Fibroblast of skin of left biceps (primary cell): ENCODE measurements at regions not wholly inside any gene's neighbourhood (a gene's known extent, or its start where the extent isn't known, plus 50 kb on each side); places are given as distances from the start of the nearest gene placed in this dataset.
"Not testable (repeated sequence)": the region's sequence is repeated elsewhere in the genome, so short reads cannot be mapped to it uniquely, and the experiment has no call there.

ENCODE experiments used
- DNase-seq, 2 experiments: peaks; one replicate each; pipeline ENCODE4 v3.0.0-alpha.2; 2013; ENCODE audit warnings: low read depth in 2 of 2

DNA sequence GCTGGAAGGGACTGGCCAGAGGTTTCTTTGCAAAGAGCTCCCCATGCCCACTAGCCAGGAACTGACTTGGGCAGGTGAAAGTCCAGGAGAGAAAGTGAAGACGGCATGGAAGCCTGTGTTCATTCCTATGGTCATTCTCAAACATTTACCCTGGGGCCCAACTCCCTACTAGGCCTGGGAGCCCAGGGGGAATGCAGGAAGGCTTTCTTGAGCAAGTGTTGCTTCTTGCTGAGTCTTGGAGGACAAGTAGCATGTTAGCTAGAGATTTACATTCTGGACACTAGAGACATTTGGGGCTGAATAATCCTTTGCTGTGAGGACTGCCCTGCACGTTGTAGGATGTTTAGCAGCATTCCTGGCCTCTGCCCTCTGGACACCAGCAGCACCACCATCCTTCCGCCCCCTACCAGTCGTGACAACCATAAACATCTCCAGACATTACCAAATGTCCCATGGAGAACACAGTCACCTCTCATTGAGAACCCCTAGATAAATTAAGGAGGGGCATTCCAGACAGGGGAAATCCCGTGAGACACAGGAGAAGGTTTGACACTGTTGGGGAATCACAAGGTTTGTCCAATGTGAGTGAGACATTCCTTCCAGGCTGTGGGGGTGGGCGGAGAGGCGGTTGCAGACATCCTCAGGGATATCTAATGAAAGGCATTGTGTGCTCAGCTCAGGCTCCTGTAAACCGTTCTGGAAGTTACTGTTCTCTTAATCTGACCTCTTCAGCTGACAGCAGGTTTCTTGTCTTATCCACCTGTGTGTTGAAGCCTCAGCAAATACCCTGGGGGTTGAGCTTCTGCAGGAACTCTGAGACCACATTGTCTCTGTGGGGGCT lies 236.2 kb downstream of the TLE3 start:
- DNase-seq, result no peak

DNA sequence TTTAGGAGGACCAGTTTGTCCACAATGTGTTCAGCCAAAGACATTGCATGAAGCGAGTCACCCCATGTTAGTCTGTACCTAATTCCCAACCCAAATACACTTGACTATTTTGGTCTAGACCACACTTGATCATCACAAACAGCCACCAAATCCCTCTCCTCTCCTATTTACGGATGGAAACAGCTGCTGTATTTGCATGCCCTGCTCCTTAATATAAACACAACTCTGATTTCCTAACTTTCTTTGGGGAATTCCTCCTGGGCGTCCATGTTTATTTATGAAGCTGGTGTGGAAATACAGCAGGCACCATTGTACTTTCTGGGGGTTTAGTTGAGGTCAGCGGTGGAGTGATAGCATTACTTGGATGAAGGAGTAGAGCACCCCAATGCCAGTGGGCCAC lies 235.2 kb downstream of the TLE3 start:
- DNase-seq, result no peak

DNA sequence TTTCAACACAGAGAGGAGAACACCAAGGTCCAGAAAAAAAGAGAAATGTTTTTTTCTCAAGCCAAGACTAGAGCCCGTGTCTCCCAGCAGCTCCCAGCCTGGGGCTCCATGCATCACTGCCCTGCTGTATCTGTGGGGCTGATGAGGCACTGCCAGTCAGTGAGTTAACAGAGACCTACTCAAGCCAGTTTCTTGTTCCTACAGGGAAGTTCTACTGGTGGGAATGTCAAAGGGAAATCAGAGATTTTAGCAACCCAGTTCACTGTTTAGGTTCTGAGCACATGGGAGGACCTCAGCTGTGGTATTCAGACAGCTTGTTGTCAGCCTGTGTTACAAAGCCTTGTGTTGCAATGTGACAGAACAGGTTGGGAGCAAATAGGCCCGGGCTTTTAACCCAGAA lies 234.3 kb downstream of the TLE3 start:
- no peak for DNase-seq

DNA sequence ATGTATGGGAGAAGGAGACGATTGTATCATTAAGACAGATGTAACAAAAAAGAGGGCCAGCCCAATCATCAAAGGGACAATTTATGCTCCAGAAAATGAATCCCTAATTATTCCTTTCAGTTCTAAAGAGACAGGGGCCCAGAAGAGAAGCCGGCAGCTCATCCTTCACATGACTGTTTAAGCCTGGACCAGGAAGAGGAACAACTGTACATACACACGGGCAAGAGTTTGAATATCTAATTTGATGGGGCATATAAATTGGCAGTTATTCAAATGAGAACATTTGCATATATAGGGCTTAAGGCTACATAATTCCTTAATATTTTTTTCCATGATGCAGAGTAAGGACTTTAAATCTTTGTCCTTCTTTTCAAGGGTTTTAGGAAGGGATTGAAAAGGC lies 232.3 kb downstream of the TLE3 start:
- DNase-seq, result no peak

DNA sequence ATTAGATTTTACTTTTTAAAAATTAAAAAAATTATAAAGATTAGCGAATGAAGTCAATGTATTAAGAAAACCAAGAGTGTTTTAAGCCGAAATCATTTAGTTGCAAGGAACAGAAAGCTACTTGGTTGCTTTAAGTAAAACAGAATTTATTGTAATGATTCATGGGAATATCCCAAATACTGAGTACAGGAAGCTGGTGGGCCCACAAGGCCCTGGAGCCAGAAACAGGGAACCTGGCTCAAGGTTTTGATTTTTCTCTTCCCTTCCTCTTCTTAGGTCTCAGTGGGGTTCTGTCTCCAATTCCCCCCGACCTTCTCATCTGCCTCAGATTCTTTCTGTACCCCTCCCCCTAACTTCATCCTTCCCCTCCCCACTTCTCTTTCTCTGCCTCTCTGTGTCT lies 229.0 kb downstream of the TLE3 start:
- DNase-seq, result no peak

DNA sequence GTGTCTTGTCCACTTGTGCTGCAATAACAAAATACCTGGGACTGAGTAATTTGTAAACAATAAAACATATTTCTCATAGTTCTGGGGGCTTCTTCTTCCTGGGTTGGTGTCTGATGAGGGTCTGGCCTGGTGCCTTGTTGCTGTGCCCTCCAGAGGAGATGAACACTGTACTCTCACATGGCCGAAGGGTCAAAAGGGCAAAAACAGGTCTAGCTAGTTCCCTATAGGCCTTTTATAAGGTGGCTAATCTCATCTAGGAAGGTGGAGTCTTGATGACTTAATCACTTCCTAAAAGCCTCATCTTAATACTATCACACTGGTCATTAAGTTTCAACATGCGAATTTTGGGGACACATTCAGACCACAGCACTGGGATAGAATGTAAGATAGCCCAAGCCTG lies 228.4 kb downstream of the TLE3 start:
- DNase-seq, result no peak

DNA sequence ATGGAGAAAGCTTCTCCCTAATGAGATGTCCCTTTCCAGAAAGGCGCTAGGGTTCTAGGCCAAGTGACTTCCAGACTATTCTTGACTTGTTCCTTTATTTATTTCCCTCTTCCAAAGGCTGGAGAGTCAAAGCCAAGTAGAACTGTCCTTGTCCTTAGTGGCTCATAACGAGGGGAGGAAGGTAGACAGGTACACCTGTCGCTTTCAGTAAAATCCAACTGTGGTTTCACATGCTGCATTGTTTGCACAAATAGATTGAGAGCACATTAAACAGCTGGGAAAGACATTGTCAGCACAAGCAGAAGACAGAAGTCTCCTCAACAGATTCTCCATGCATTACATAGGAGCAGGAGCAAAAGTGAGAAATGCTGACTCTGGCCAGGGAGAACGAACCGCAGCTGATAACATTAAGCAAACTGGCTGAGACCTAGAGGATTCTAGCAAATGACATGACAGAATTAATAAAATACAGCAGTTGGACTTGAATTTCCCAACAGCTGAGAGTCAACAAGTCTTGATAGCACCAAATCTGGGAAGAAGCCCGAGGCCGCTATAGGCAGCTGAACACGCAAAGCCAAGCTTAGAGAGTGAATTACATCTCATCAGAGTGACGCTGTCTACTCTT lies 227.7 kb downstream of the TLE3 start:
- DNase-seq, result no peak

DNA sequence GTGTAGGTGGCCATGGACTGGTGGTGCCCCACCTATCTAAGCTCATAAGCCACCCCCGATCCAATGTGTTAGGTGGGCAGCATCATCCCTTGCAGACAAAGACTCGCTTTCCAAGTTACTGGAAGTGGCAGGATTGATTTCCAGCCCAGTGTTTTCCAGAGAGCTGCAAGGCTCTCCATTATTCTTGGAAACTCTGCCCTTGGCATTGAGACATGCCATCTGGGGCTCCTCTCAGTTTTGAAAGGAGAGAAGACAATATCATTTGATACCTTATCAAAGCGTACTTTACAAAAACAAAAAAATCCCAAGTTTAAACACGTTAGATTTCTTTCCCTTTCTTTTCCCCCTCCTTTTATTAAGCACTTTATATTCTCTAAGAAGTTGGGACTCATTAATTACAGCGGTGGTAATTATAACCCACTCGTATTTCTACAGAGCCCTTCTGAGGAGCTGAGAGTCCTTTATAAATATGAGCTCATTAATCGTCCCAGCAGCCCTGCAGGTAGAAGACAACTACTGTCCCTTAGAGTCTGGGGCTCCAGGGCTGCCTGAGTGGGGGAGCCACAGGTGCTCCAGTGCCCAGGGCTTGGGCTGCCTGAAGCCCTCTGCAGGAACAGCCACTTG lies 226.1 kb downstream of the TLE3 start:
- DNase-seq, result no peak

DNA sequence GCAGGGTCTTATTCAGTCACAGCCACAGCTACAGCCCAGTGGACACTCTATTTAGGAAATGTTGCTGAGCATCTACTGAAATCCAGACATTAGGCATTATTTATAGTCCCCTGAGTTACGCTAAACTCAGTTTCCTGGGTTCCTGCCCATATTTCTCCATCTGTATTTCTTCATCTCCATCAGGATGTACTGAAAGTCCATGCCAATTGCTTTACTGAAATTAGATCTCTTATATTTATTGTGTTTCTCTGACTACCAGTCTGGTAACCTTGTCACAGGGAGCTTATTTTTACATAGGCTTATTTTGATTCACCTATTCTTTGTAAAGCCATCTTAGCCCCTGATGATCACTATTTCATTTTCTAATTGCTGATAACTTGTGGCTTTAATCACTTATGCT lies 223.9 kb downstream of the TLE3 start:
- no peak for DNase-seq

DNA sequence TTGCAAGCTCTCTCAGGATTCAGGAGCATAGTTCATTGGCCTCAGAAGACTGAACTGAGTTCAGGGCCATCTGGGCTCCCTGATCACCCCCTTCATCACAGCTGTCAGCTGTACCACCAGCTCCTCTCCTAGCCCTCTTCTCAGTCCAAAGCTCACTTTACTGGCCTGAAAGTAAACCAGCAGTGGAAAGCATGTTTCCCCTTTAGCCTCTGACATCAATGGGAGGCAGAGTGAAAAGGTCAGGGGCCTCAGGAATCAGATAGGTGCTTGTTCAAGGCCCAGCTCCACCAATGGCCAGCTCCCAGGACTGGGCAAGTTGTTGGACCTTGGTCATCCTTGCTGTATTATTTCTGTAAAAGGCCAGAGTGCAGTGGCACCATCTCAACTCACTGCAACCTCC lies 223.4 kb downstream of the TLE3 start:
- no peak for DNase-seq

DNA sequence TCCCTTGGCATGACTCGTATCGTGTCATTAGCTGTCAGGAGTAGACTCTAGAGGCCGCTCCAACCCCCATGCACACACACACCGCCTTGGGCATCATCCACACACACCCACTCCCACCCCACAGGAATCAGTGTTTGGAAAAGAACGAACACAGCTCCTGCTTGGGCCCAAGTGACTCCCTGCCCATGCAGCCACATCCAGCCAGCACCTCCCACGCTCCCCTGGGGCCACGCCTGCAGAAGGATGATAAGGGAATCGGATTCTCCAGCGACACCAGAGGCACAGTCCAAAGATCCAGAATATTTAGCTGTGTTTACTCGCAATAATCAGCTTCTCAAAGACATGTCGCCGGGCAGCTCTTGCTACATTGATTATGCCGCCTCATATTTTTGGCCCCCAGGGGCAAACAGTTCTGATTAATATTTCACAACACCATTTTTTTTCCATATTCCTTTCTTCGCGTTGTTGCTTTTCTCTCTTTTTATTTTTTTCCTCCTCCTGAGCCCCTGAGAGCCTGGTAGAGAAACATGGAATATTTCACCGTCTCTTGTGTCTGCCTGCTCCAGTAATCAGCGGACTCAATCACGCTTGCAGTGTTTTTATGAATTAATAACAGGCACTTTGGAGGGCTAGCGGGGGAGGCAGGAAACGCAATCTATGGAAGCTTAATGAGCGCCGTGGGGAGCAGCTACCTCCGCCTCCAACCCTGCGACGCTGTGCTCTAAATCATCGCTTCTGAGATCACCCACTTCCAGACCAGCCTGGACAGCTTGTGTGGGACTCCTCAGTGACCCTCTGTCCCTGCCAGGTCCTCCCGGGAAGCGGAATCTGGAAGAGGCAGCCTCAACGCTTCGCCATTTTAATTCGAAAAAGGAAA lies 221.4 kb downstream of the TLE3 start:
- no peak for DNase-seq

DNA sequence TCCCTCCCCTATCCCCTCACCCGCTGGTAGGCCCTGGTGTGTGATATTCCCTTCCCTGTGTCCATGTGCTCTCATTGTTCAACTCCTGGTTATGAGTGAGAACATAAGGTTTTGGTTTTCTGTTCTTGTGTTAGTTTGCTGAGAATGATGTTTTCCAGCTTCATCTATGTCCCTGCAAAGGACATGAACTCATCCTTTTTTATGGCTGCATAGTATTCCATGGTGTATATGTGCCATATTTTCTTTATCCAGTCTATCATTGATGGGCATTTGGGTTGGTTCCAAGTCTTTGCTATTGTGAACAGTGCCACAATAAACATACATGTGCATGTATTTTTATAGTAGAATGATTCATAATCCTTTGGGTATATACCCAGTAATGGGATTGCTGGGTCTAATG lies 217.8 kb downstream of the TLE3 start:
- not testable (repeated sequence) for DNase-seq

DNA sequence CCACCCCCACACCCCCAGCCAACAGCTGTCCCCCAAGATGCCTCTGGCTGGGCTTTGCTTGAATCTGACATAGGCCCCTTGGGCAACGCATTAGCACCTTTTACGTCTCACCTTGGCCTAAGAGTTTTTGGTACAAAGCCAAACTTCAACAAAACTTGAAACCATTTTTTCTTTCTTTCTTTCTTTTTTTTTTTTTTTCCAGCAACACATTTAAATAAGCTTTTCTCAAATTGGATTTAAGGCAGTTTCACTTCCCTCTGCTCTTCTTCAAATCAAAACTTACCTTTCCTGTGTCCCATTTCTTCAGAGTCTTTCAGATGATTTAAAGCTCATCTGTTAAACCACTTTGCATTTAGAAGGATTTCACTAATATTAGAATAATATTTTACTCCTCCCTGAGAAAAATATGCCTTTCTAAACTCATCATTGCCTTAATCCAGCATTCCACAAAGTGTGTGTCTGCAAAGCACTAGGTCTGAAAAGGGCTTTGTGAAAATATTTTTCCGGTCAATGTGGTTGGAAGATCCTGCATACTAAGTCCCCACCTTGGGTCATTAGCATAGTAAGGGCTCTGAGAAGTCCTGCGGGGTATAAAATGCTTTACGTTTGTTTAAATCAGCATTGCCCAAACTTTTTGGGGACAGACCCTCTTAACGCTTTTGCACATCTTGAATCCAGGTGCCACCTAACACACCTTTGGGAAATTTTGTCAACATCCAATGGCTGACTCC lies 217.0 kb downstream of the TLE3 start:
- DNase-seq, result no peak

DNA sequence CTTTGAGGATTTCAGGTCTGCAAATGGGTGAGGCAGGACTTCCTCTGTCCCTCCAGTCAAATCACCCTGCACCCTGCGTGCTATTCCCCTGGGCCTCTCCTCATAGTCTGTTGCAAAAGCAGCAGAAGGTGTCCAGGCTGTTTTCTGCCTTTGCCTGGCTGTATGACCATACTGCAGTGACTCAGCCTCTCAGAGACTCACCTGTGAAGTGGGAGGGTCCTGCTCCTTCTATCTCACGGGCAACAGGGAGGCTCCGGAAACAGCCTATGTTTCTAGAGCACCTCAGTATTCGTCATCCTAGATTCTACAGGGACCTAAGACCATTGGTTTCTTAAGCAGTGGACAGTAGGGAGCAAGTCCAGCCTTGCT lies 216.4 kb downstream of the TLE3 start:
- DNase-seq, result no peak

DNA sequence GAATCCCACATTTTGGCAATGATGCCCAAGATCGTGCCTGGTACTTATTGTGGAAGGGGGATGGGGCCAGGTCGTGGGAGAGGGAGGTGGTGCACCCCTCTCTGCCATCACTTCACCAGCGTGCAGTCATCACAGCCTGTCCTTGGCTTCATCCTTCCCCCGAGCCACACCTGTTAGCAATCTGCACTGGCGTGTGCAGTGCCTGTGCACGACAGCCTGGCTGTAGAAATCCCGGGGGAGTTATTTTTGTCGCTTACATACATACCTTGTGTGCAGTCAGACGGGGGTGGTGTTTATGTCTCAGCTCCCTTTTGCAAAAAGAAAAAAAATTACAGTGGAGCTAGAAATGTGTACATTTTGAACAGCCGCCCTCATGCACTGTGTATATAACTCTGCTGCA lies 216.0 kb downstream of the TLE3 start:
- no peak for DNase-seq

DNA sequence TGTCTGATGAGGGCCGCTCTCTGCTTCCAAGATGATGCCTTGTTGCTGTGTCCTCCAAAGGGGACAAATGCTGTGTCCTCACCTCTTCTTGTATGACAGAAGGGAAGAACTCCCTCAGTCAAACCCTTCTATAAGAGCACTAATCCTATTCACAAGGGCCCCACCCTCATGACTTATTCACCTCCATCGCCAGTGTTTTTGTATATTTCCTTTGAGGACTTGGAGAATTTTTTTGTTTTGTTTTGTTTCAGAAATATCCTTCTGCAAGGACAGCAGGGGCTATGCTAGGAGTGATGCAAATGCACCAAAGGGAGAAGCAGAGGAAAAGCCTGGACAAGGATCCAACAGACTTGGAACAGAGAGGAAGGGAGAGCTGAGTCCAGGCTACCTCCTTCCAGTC lies 214.4 kb downstream of the TLE3 start:
- DNase-seq, result no peak

DNA sequence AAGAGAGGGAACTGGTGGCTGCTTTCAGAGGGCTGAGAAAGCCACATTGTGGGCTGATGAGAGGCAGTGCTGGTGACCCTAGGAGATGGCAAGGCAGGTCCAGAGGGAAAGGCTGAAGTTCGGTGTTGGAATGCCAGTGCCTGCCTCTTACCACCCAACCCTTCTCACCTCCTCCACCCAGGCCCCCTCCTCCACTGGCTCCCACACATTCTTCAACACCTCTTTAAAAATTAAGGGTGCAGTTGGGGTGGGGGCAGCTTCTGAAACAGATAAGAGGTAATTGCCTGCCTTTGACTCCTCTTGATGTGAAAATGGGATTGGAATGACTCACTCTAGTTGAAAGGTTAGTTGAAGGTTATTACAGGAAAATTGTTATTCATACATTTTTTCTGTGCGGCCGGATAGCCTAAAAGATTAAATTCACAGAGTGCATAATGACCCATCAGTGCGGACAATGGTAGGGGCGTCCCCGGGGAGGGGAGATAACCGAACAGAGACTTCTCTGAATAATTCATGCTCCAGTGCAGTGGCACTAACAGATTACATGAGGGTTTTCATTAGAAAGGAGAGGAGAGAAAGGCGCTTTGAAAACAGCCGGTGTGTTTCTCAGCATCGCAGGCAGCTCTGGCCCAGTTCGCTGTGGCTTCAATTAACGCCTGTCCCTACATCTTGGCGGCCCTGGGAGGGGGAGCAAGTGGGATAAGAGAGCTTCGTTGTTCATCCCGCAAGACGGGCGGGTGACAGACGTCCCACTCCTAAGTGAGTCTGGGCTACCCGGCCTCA lies 212.4 kb downstream of the TLE3 start:
- no peak for DNase-seq

DNA sequence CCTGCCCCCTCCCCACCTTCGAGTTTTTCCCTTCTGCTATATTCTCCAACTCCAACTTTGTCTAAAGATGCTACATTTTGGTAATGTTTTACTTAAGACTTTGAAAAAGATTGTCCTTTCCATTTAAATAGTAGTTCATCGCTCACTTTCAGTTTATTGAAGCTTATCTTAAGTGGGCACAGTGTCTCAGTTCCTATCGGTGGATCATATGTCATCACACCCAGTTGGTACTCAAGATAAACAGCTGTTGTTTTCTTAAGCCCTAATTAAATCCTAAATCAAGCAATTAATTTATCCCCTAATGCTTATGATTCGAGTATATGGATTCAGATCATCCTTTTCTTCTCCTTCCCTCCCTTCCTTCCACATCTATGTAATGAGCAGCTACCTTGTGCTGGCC lies 210.7 kb downstream of the TLE3 start:
- DNase-seq, result no peak

DNA sequence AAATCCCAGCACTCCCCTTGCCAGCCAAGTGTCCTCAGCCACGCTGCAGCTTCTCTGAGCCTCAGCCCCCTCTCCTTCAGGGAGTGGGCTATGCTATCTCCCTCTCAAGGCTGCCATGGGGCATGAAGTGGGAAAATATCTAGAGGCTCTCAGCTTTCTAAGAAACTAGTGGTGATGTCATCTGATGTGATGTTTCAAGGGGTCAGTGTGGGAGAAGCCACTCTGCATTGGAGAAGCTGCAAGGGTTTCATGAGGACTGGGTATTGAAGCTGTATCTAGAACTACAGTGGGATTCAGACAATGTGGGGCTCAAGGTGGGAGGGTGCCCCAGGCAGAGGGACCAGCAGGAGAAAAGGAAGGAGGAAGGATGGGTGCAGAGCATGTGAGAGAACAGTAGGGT lies 210.2 kb downstream of the TLE3 start:
- DNase-seq, result no peak

DNA sequence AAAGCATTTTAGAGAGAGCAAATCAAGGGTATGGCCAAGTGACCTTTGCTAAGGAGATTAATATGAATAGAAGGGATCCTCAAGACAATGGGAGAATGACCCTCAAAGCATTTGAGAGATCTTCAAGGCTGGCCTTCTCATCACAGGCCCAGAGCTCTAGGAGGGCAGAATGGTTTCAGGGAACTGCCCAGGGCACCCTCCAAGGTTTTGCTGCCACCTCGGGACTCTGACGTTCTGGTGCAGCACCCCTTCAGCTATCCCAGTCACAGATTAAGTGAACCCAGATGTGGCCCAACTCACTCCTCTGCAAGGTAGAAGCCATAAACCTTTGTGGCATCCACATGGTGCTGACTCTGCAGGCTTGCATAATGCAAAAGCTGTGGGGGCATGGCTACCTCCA lies 209.3 kb downstream of the TLE3 start:
- DNase-seq, result no peak

DNA sequence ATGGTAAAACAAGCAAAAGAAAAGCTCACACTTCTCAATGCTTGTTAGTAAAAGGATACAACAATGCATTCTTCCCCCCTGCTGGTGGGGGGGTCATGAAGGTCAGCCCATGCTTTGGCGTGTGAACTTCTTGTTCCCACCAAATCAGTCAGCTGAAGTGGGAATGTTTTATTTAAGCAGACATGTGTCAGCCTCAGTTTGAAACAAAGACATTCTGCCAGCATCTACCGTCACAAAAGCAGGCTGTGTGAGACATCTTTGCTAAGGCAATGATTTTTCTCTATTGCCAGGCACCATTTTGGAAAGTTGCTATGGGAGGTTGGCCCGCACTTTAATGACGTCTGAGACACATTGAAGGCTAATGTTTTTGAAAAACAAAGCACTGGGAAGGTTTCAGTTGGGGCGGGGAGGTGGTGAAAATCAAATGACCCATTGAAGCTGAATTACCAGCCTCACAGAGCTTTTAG lies 206.6 kb downstream of the TLE3 start:
- DNase-seq, result no peak
